GM21825 (cell line): ENCODE measurements at regions not wholly inside any gene's neighbourhood (a gene's known extent, or its start where the extent isn't known, plus 50 kb on each side); places are given as distances from the start of the nearest gene placed in this dataset.

Source experiments
- ATAC-seq: cut with Tn5 transposase; IDR thresholded peaks from one replicate; pipeline ENCODE4 v1.9.1; 2021; ENCODE audit warnings: mild to moderate bottlenecking, moderate library complexity; ENCODE audit not compliant: unreplicated experiment

DNA sequence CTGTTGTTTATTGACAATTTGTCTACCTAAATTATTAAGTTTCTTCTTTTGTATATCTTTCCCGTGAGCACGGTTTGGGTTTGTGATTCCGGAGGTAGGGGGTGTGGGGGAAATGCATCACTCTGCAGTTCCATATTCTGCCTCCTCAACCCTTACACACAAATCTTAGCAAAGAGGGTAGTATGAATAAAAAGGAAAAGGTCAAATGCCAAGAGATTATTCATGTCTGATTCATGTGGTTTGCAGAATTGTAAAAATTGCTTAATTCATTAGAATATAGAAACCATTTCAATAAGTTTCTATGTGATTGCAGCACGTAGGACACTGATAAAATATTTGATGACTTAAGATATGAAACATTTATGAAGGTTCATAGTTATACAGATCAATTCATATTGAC is 601.9 kb downstream of the SEMA5A start:
- no peak for ATAC-seq

DNA sequence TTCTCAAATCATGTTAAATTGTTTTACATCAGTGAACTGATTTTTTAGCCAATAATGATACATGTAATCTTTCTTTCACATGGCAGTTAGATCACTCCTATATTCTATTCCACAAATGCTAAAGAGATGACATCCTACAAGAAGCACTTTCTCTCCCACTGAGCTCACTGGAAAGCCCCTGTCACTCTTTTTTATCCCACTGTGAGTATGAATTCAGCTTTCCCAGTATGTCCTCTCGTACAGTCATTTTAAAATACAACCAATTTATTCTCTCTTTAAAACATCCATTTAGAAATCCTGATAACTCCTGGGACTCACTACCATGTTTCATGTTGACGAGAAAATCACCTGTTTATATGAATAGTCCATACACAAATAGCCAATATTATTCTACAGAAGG is 599.9 kb downstream of the SEMA5A start:
- ATAC-seq, result no peak

DNA sequence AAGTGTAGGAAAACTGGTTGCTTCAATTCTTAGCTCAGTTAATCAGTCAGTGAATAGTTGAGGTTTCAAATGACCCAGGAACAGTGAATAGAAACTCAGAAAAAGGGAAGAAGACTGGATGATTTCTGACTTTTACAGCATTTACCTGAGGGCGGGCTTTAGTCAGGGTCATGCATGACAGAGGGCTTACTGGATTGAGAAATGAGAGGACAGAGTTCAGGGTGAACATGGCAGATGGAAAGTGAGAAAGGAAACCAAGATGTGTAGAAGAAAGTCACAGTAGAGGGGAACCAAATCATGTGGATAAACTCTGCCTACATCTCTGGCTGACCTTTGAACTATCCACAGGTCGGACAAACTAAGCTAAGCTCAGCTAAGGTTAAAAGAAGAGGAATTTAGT is 596.0 kb downstream of the SEMA5A start:
- peak; percentile 95 for ATAC-seq

DNA sequence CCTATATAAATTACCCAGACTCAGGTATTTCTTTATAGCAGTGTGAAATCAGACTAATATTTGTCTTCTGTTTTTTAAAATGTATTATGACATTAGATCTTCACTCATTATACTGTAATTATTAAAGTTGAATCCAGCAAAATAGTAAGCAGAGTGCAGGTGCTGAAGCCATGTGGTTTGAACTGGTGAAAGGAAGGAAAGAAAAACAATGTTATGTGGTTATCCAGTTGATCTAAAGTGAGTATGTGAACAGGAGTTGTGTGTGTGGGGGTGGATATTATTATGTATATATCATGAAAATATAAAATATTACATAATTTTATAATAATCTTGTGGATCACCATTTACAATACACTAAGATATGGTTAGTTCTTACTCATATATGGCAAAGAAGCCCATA is 593.7 kb downstream of the SEMA5A start:
- ATAC-seq, result no peak

DNA sequence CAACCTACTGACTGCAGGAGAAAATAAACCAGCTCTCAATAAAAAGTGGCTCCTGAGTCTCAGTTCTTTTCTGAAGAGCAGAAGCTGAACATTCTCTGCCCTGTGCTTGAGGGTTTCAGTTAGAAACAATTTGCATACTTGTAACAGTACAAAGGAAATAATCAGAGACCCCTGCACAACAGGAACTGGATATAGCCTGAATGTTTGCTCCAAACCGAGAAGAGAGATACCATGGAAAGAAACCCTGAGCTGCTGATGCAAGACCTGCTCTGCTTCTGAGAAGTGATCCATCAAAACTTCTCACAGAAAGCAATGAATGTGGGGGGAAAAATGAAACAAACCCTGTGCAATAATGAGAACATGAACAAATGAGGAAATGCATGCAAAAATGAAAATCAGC is 592.9 kb downstream of the SEMA5A start:
- no peak for ATAC-seq

DNA sequence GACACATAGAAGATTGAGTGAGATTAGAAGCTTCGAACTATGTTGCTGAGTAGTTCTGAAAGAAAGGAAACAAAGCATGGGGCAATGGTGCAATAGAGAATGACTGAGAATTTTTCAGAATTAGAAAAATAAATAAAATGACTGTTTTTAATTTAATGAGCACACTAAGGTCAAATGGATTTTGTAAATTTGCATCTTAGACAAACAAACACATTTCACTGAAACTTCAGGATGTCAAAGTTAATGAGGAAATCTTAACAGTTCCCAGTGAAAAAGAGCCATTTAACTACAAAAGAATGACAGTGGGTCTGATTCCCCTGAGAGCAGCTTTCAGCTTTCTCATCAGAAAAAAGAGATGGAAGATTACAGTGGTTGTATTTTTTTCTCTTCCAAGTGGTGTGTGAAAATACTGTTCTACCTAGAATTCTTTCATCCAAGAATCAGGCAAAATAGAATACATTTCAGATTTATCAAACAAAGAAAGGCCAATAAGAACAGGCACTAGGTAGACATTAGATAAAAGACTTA is 591.9 kb downstream of the SEMA5A start:
- no peak for ATAC-seq

DNA sequence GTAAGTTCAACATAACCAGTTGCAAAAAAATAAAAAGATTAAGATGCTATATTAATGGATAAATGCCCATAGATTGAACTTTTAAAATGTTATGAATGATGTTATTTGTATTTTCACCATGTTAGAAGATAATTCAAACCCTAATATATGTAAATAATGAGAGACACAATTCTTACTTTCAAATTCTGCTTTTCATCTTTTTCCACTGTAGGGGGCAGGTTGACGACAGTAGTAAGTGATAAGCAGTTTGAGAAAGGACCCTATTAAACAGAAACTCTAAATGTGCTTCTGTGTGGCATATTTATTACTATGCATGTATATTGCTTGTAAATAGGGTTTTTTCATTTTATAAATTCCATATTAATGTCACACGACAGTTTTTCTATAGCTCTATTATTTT is 591.1 kb downstream of the SEMA5A start:
- no peak for ATAC-seq

DNA sequence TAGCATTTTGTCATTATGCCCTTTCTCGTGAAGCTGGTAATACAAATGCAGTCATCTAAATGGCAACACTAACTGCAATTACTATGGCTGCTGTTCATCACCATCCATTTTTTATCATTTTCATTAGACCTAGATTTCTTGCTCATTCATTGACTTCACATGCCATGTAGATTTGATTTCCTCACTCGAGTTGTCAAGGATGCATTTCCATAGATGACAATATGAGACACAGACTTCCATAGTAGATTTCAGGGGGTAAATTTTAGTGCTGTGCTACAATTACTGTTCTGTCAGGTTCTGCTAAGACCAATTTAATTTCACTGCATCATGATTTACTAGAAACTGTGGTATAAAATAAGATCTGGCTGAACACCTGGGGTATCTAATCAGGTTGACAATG is 589.2 kb downstream of the SEMA5A start:
- no peak for ATAC-seq

DNA sequence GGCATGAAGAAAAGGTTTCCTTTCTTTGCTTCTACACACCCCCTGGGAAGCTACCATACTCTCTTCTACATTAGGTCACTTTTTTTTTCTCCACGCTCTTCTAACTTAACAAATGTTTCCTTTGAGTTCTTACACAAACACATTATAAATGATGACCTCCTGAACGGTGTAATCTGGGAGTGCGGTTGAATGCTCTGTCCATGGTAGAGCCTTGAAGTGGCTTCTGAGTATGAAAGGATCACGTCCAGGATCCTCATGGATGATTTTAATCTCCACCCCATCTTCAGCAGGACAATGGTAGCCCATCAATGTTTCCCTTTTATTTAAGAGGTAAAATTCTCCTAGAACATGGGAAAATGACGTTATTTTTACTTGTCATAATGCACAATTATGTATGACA is 587.3 kb downstream of the SEMA5A start:
- no peak for ATAC-seq

DNA sequence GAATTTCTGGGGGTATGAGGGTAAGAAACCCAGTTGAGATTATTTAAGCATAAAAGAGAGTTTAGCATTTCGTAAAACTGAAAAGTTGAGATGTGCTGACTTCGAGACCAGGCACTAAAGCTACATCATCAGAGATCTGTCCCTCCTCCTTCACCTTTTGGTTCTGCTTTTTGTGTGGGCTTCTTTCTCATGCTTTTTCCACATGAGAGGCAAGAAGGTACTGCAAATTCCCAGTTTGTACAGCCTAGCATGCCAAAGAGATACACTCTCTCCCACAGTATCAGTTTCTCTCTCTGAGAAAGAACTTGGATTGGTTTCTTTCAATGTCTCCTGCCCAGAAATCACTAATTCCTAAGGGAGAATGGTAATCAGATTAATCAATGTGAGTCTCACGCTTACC is 584.7 kb downstream of the SEMA5A start:
- ATAC-seq, result no peak

DNA sequence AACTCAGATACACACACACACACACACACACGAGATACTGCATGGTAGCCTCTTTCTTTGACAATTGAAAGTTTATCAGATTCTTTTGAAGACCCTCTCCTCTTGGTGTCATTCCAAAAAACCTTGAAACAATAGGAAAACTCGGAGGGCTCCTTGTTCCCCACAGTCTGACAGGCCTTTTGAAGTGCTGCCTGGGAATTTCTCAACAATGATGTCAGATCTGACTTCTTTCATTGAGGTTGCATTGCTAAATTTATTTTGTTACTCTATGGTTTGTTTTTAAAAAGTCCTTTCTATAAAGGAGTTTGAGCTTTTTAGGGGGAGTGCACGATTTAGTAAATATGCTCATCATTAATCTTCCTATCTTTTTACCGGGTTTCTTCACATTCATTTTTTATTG is 583.9 kb downstream of the SEMA5A start:
- ATAC-seq, result no peak

DNA sequence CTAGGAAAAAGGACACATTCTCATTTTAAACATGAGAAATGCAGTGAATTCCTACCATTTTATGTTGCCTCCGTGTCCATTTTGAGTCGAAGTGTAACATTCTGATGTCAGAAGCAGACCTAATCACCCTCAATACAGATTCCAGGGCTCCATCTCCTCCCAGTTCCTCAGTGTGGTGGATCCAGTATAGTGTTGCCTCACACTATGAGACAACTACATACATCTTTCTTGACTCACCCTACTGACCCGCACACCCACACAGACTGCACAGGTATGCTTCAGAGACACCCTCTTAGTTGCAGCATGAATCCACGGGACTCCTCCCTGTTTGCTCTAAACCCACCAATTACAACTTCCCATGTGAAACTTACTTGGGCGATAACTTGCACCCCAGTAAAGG is 564.9 kb downstream of the SEMA5A start:
- no peak for ATAC-seq

DNA sequence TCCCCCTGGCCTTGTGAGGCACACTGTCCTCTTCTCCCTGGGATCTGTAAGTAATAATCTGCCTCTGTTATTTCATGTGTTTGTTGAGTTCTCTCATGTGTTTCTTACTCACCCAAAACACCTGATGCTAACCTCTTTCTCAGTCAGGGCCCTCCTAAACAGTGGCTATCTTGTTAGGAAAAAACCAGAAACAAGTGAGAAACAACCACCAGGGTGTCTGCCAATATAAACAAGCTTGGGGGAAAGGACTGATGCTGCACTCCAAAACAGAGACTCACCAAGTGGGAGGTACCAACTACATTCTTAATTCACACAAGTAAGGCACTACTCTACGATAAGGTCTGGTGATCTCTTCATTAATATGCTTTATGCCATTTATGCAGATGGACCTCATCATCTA is 564.4 kb downstream of the SEMA5A start:
- no peak for ATAC-seq

DNA sequence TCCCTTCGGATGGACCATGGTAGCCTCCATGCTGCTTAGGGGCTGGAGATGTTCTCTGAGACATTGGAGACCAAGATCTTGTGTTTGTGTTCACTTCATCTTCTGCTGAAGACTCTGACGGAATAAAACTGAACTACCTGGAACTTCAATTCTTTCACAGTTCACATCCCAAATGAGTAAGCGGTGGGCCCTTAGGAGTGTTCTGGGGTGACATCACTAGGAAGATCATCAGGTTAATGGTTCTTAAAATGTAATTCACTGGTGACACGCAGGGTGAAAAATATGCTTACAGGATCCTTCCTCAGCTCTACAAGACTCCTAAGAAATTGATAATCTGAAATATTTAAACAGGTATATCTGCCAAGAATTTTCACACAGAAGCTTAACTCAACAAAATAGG is 561.5 kb downstream of the SEMA5A start:
- ATAC-seq, result no peak
